DMS79 treated with DMSO at 0.1 percent for 48 hours (cell line): ENCODE measurements at regions not wholly inside any gene's neighbourhood (a gene's known extent, or its start where the extent isn't known, plus 50 kb on each side); places are given as distances from the start of the nearest gene placed in this dataset.

ENCODE experiments used
- DNase-seq: peaks from one replicate; lab custom pipeline; 2025; lab: John Stamatoyannopoulos, UW

DNA sequence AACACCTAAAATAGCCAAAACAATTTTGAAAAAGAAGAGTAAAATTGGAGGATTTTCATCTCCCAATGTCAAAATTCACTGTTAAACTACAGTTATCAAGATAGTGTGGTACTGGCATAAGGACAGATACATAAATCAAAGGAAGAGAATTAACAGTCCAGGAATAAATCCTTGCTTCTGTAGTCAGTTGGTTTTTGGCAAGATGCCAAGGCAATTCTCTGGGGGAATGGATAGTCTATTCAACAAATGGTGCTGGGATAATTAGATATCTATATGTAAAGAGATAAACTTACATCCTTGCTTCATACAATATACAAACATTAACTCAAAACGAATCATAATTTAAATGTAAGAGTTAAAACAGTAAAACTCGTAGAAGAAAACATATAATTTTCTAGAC lies 57.9 kb upstream of the SELENOK start:
- no peak for DNase-seq

DNA sequence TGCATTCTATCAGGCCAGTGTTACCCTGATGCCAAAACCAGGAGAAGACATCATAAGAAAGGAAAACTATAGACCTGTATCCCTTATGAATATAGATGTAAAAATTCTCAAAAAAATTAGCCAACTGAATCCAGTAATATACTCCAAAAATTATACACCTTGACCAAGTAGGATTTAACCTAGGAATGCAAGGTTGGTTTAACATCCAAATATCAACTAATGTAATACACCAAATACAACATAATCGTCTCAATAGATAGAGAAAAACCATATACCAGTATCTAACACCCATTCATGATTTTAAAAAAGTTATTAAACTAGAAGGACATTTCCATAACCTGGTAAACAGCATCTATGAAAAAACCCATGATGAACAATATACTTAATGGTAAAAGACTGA lies 56.5 kb upstream of the SELENOK start:
- DNase-seq = no peak

DNA sequence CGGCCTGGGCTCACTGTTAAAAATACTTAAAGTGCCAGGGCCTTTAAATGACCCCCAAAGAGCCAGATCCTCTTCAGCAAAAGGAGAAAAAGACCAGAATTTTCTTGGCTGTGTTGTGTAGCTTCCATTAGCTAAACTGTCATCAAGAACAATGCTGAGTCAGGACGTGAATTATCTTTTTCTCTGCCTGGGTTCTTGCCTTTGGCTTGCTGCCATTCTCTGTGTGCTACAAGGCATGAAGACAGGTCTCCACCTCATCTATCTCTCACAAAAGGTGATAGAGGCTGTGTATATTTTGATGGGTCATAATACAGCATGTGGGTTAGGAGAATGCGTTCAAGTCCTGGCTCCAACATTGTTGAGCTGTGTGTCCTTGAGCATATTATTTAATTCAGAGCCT lies 52.4 kb upstream of the SELENOK start:
- peak; percentile 2 for DNase-seq

DNA sequence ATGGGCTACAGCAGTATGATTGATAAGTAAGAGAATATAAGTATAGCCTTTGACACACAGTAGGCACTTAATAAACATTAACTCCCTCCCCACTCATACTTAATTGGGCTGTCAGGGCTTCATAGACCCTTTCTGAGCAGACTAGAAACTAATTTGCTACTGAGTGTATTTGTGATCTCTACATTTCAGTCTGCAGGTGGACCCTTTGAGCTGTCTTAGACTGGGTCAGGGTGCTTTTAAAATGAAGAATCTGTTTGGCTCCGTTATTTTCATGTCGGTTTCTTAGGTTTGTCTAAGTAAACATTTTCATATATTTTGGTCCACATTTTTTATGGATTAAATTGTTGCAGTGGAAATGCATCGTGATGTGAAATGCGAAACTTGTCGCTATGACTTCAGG lies 50.3 kb upstream of the SELENOK start:
- peak; percentile 21 for DNase-seq
